ENCODE measurements at regions not wholly inside any gene's neighbourhood (a gene's known extent, or its start where the extent isn't known, plus 50 kb on each side); places are given as distances from the start of the nearest gene placed in this dataset.

- no peak for DNase-seq
- Histone ChIP-seq H3K14ac (ENCODE audit: low read length) (no peak overlapping the region), H2AK5ac (ENCODE audit: low read length) (no peak overlapping the region)
Observed at GRCh38 chr3:177916461-177916860, 619.8 kb upstream of the KCNMB2 start.

GRCh38 chr3:177917234-177917861 is 618.9 kb upstream of the KCNMB2 start:
- Histone ChIP-seq H3K27me3 (ENCODE audit: insufficient read depth, low read length) (no peaks in the 10 kb centered on the region), H2AFZ (ENCODE audit: insufficient read depth, low read length, poor library complexity) (no peak overlapping the region), H2BK5ac (ENCODE audit: low read depth, low read length, poor library complexity) (no peak overlapping the region), H3K9me3 (ENCODE audit: insufficient read depth, low read depth, low read length) (peaks cover 2% of the 10 kb centered on the region), H2BK12ac (ENCODE audit: low read length) (no peak overlapping the region), H3K79me1 (ENCODE audit: low read length) (no peaks in the 10 kb centered on the region), H3K4ac (ENCODE audit: low read depth, low read length) (no peak overlapping the region), H3K4me3 (ENCODE audit: low read depth, low read length) (no peak overlapping the region), H4K12ac (ENCODE audit: low read depth, low read length) (no peak overlapping the region), H3K18ac (ENCODE audit: low read length) (no peak overlapping the region), H3K79me2 (ENCODE audit: control insufficient read depth, insufficient read depth, low read length, poor library complexity) (no peaks in the 10 kb centered on the region), H3K9ac (ENCODE audit: low read length) (no peak overlapping the region), H2BK120ac (ENCODE audit: insufficient read depth, low read length, poor library complexity) (no peak overlapping the region), H3K14ac (ENCODE audit: low read length) (no peak overlapping the region), H3K23ac (ENCODE audit: low read length) (no peak overlapping the region), H3K4me2 (ENCODE audit: low read length) (no peak overlapping the region), H2AK5ac (ENCODE audit: low read length) (no peak overlapping the region), H4K91ac (ENCODE audit: low read depth, low read length) (no peak overlapping the region), H3K36me3 (ENCODE audit: control insufficient read depth in 1 of 2, insufficient read depth in 2 of 2, low read length in 2 of 2) (no peaks in the 10 kb centered on the region), H3K4me1 (ENCODE audit: control insufficient read depth in 1 of 2, insufficient read depth in 2 of 2, low read length in 2 of 2) (no peaks in the 10 kb centered on the region), H3K27ac (ENCODE audit: low read depth, low read length) (no peak overlapping the region), H4K8ac (ENCODE audit: low read depth, low read length) (no peak overlapping the region)
- no CpG with 5 or more reads among the region's 8 CpGs for WGBS (ENCODE audit: extremely low coverage, insufficient coverage, insufficient read length)
- DNase-seq: no peak

More at GRCh38 chr3:177916461-177916860, 619.8 kb upstream of the KCNMB2 start:
- Histone ChIP-seq H4K8ac (ENCODE audit: low read depth, low read length) (no peak overlapping the region), H3K4ac (ENCODE audit: low read depth, low read length) (no peak overlapping the region), H2AFZ (ENCODE audit: insufficient read depth, low read length, poor library complexity) (no peak overlapping the region), H3K27me3 (ENCODE audit: insufficient read depth, low read length) (no peaks in the 10 kb centered on the region), H3K4me3 (ENCODE audit: low read depth, low read length) (no peak overlapping the region), H4K12ac (ENCODE audit: low read depth, low read length) (no peak overlapping the region), H3K79me1 (ENCODE audit: low read length) (no peaks in the 10 kb centered on the region), H4K91ac (ENCODE audit: low read depth, low read length) (no peak overlapping the region), H3K18ac (ENCODE audit: low read length) (no peak overlapping the region), H3K9me3 (ENCODE audit: insufficient read depth, low read depth, low read length) (peaks cover 2% of the 10 kb centered on the region), H2BK5ac (ENCODE audit: low read depth, low read length, poor library complexity) (no peak overlapping the region), H3K79me2 (ENCODE audit: control insufficient read depth, insufficient read depth, low read length, poor library complexity) (no peaks in the 10 kb centered on the region), H2BK120ac (ENCODE audit: insufficient read depth, low read length, poor library complexity) (no peak overlapping the region), H2BK12ac (ENCODE audit: low read length) (no peak overlapping the region), H3K4me1 (ENCODE audit: control insufficient read depth in 1 of 2, insufficient read depth in 2 of 2, low read length in 2 of 2) (no peaks in the 10 kb centered on the region), H3K36me3 (ENCODE audit: control insufficient read depth in 1 of 2, insufficient read depth in 2 of 2, low read length in 2 of 2) (no peaks in the 10 kb centered on the region), H3K23ac (ENCODE audit: low read length) (no peak overlapping the region), H3K27ac (ENCODE audit: low read depth, low read length) (no peak overlapping the region), H3K9ac (ENCODE audit: low read length) (no peak overlapping the region), H3K4me2 (ENCODE audit: low read length) (no peak overlapping the region)
- WGBS (ENCODE audit: extremely low coverage, insufficient coverage, insufficient read length): no CpG with 5 or more reads among the region's 1 CpG

- Histone ChIP-seq H3K23ac (ENCODE audit: low read length) (no peak overlapping the region), H2BK12ac (ENCODE audit: low read length) (no peak overlapping the region), H2BK5ac (ENCODE audit: low read depth, low read length, poor library complexity) (no peak overlapping the region), H2AK5ac (ENCODE audit: low read length) (no peak overlapping the region), H2BK120ac (ENCODE audit: insufficient read depth, low read length, poor library complexity) (no peak overlapping the region), H3K79me2 (ENCODE audit: control insufficient read depth, insufficient read depth, low read length, poor library complexity) (no peaks in the 10 kb centered on the region), H3K18ac (ENCODE audit: low read length) (no peak overlapping the region), H3K14ac (ENCODE audit: low read length) (no peak overlapping the region), H4K12ac (ENCODE audit: low read depth, low read length) (no peak overlapping the region), H3K27ac (ENCODE audit: low read depth, low read length) (no peak overlapping the region), H3K4me3 (ENCODE audit: low read depth, low read length) (no peak overlapping the region), H3K4ac (ENCODE audit: low read depth, low read length) (no peak overlapping the region), H3K4me1 (ENCODE audit: control insufficient read depth in 1 of 2, insufficient read depth in 2 of 2, low read length in 2 of 2) (no peaks in the 10 kb centered on the region), H3K27me3 (ENCODE audit: insufficient read depth, low read length) (no peaks in the 10 kb centered on the region), H3K9me3 (ENCODE audit: insufficient read depth, low read depth, low read length) (peaks cover 2% of the 10 kb centered on the region), H3K4me2 (ENCODE audit: low read length) (no peak overlapping the region), H2AFZ (ENCODE audit: insufficient read depth, low read length, poor library complexity) (no peak overlapping the region), H3K9ac (ENCODE audit: low read length) (no peak overlapping the region), H3K36me3 (ENCODE audit: control insufficient read depth in 1 of 2, insufficient read depth in 2 of 2, low read length in 2 of 2) (no peaks in the 10 kb centered on the region), H4K91ac (ENCODE audit: low read depth, low read length) (no peak overlapping the region), H3K79me1 (ENCODE audit: low read length) (no peaks in the 10 kb centered on the region), H4K8ac (ENCODE audit: low read depth, low read length) (no peak overlapping the region)
- DNase-seq: peak; percentile 61 to 89
- WGBS (ENCODE audit: extremely low coverage, insufficient coverage, insufficient read length): no CpG with 5 or more reads among the region's 3 CpGs
Observed at GRCh38 chr3:177921153-177921552, 615.1 kb upstream of the KCNMB2 start.

- Histone ChIP-seq H3K23ac (ENCODE audit: low read length) (no peak overlapping the region), H3K18ac (ENCODE audit: low read length) (no peak overlapping the region), H2AFZ (ENCODE audit: insufficient read depth, low read length, poor library complexity) (no peak overlapping the region), H4K8ac (ENCODE audit: low read depth, low read length) (no peak overlapping the region), H3K36me3 (ENCODE audit: control insufficient read depth in 1 of 2, insufficient read depth in 2 of 2, low read length in 2 of 2) (no peaks in the 10 kb centered on the region), H3K4me3 (ENCODE audit: low read depth, low read length) (no peak overlapping the region), H3K4me2 (ENCODE audit: low read length) (no peak overlapping the region), H3K9me3 (ENCODE audit: insufficient read depth, low read depth, low read length) (no peaks in the 10 kb centered on the region), H3K79me2 (ENCODE audit: control insufficient read depth, insufficient read depth, low read length, poor library complexity) (no peaks in the 10 kb centered on the region), H2BK12ac (ENCODE audit: low read length) (no peak overlapping the region), H2BK5ac (ENCODE audit: low read depth, low read length, poor library complexity) (no peak overlapping the region), H3K4me1 (ENCODE audit: control insufficient read depth in 1 of 2, insufficient read depth in 2 of 2, low read length in 2 of 2) (peaks cover 0 to 1% of the 10 kb centered on the region in 2 experiments), H2BK120ac (ENCODE audit: insufficient read depth, low read length, poor library complexity) (no peak overlapping the region), H3K14ac (ENCODE audit: low read length) (no peak overlapping the region), H3K4ac (ENCODE audit: low read depth, low read length) (no peak overlapping the region), H3K79me1 (ENCODE audit: low read length) (no peaks in the 10 kb centered on the region), H2AK5ac (ENCODE audit: low read length) (no peak overlapping the region), H3K27ac (ENCODE audit: low read depth, low read length) (no peak overlapping the region), H3K27me3 (ENCODE audit: insufficient read depth, low read length) (no peaks in the 10 kb centered on the region), H4K12ac (ENCODE audit: low read depth, low read length) (no peak overlapping the region), H3K9ac (ENCODE audit: low read length) (no peak overlapping the region), H4K91ac (ENCODE audit: low read depth, low read length) (no peak overlapping the region)
- no CpG with 5 or more reads among the region's 2 CpGs for whole genome bisulfite sequencing (ENCODE audit: extremely low coverage, insufficient coverage, insufficient read length)
- DNase-seq: no peak
Observed at GRCh38 chr3:177924261-177924660, 612.0 kb upstream of the KCNMB2 start.

All from trophoblast cell (in vitro differentiated cells and primary cell).